Heart left ventricle (tissue), 13 donors: ENCODE measurements at regions not wholly inside any gene's neighbourhood (a gene's known extent, or its start where the extent isn't known, plus 50 kb on each side); places are given as distances from the start of the nearest gene placed in this dataset.

Experiments
- POLR2A ChIP-seq, 2 donors: fragments of 450-650 bp; IDR thresholded peaks; one replicate each; pipeline ENCODE4 v1.6.1; 2017; ENCODE audit warnings: antibody characterized with exemption in 2 of 2, mild to moderate bottlenecking in 2 of 2, moderate library complexity in 2 of 2
- TF ChIP-seq, protein P1 (sequence below), 12 donors: fragments of 200-600 bp; sonication (generic) in 4 of 12; IDR thresholded peaks; one replicate each; pipeline versions ENCODE4 v1.5.0 to v1.8.0; 2018 to 2022; ENCODE audit warnings: antibody characterized with exemption in 12 of 12, mild to moderate bottlenecking in 5 of 12
- donor health status: ischemic (EF 13 %, LVEDD 7.1; RV severe dilation, severe dysfunction).
- donor health status: DM: no; HTN: yes; CAD: no.
- donor health status: DM: no; HTN: no; CAD: no.
- donor health status: ischemic (EF 25% LVEDD 6.9; RV normal size, moderate dysfunction).
- donor health status: ischemic (EF 25% LVEDD 5.7; RV mildly dilated, moderate dysfunction).
- donor health status: ischemic (EF 35%, LVEDD 5.7; RV mildly dilated, moderate dysfunction).
- donor health status: nonischemic (EF 11% LVEDD 7.7; RV severe dilation, severe dysfunction).
- donor health status: DM: yes; HTN: yes; CAD: no.
- donor health status: PGD.
- donor health status: ischemic (EF 29% LVEDD 5.4; RV normal size, mild dysfunction).
- donor health status: nonischemic (EF 23%, LVEDD 6.1; RV moderate dilation, normal function).

DNA sequence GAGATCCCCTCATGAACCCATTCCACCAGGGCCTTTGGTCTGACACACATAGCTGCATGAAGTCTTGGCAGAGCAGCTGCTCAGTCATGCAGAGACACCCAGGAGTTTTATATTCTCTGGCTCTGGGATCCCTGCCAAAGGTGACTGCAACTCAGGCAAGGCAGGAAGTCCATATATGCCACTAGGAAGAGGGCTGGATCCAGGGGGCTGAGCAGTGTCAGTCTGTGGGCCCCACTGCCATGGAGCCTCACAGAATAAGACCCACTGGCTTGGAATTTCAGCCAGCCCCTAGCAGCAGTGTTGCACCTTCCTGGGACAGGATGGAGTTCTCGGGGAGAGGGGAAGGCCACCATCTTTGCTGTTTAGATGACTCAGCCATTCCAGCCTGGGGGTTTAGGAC lies 199.7 kb downstream of the TBX15 start:
- no peak for TF ChIP-seq POLR2A (IDR thresholded peaks at IDR 0.05)
- TF ChIP-seq, protein P1, sequence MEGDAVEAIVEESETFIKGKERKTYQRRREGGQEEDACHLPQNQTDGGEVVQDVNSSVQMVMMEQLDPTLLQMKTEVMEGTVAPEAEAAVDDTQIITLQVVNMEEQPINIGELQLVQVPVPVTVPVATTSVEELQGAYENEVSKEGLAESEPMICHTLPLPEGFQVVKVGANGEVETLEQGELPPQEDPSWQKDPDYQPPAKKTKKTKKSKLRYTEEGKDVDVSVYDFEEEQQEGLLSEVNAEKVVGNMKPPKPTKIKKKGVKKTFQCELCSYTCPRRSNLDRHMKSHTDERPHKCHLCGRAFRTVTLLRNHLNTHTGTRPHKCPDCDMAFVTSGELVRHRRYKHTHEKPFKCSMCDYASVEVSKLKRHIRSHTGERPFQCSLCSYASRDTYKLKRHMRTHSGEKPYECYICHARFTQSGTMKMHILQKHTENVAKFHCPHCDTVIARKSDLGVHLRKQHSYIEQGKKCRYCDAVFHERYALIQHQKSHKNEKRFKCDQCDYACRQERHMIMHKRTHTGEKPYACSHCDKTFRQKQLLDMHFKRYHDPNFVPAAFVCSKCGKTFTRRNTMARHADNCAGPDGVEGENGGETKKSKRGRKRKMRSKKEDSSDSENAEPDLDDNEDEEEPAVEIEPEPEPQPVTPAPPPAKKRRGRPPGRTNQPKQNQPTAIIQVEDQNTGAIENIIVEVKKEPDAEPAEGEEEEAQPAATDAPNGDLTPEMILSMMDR (IDR thresholded peaks at IDR 0.05) = no peak
